ENCODE measurements at regions not wholly inside any gene's neighbourhood (a gene's known extent, or its start where the extent isn't known, plus 50 kb on each side); places are given as distances from the start of the nearest gene placed in this dataset.

DNA sequence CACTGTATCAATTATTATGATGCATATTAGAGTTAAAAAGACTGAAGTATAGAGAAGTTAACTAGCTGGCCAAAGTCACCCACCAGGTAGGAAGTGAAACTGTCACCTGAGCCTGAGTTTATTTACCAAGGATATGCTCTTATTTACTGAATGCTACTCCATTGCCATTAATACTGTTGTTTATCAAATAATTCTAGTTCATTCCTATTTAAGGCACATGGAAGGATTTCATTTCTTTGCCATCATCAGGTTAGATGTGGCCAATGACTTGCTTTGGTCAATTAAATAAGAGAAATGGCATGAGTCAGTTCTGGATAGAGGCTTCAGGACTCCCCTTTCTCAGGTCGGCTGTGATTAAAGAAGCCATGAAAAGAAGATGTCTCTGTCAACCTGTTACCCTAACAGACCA, 169.6 kb downstream of the KCNJ2 start:
- H3K4me1 ChIP-seq: peaks cover 0 to 9% (median 0%) of the 10 kb centered on the region in 9 donors
- no peaks in the 10 kb centered on the region for H3K9me3 ChIP-seq
- intact Hi-C loops (cut with DNase I): no loop called here
- no peak overlapping the region for H3K27ac ChIP-seq
- H3K27me3 ChIP-seq: no peaks in the 10 kb centered on the region
- ATAC-seq (no peak), DNase-seq (no peak)
- no peak overlapping the region for H3K4me3 ChIP-seq
- no peaks in the 10 kb centered on the region for H3K36me3 ChIP-seq
- TF ChIP-seq, protein P1, sequence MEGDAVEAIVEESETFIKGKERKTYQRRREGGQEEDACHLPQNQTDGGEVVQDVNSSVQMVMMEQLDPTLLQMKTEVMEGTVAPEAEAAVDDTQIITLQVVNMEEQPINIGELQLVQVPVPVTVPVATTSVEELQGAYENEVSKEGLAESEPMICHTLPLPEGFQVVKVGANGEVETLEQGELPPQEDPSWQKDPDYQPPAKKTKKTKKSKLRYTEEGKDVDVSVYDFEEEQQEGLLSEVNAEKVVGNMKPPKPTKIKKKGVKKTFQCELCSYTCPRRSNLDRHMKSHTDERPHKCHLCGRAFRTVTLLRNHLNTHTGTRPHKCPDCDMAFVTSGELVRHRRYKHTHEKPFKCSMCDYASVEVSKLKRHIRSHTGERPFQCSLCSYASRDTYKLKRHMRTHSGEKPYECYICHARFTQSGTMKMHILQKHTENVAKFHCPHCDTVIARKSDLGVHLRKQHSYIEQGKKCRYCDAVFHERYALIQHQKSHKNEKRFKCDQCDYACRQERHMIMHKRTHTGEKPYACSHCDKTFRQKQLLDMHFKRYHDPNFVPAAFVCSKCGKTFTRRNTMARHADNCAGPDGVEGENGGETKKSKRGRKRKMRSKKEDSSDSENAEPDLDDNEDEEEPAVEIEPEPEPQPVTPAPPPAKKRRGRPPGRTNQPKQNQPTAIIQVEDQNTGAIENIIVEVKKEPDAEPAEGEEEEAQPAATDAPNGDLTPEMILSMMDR (IDR thresholded peaks at IDR 0.05): no peak
- 93 to 94% methylated on average over 1 of the region's 1 CpG for WGBS, 2 donors

- 82 to 90% methylated on average over 5 of the region's 5 CpGs for WGBS, 2 donors
- no peak overlapping the region for H3K4me3 ChIP-seq
- ATAC-seq: no peak
- H3K9me3 ChIP-seq: no peaks in the 10 kb centered on the region
- no peaks in the 10 kb centered on the region for H3K36me3 ChIP-seq
- TF ChIP-seq, protein P1 (IDR thresholded peaks at IDR 0.05): no peak
- intact Hi-C loops (cut with DNase I): no loop called here
- H3K27me3 ChIP-seq: no peaks in the 10 kb centered on the region
- no peak for DNase-seq
- H3K4me1 ChIP-seq: peaks cover 0 to 17% (median 3%) of the 10 kb centered on the region in 9 donors
- no peak overlapping the region for H3K27ac ChIP-seq
Measured at GRCh38 chr17:70343114-70343513, 173.8 kb downstream of the KCNJ2 start.

- Histone ChIP-seq H3K4me3 (peak overlapping the region in 7 of 10 donors; percentile 2 to 43 (median 31)), H3K27me3 (no peaks in the 10 kb centered on the region), H3K4me1 (peaks cover 0 to 17% (median 3%) of the 10 kb centered on the region in 9 donors), H3K36me3 (no peaks in the 10 kb centered on the region), H3K9me3 (no peaks in the 10 kb centered on the region), H3K27ac (peak overlapping the region in 1 of 10 donors; percentile 70)
- ATAC-seq: no peak
- intact Hi-C loops (cut with DNase I): no loop called here
- WGBS, 2 donors: 27 to 54% methylated on average over 6 of the region's 6 CpGs
- no peak for DNase-seq
- TF ChIP-seq, protein P1 (IDR thresholded peaks at IDR 0.05): no peak
Measured at GRCh38 chr17:70344386-70345060, 175.2 kb downstream of the KCNJ2 start.

- Histone ChIP-seq H3K27me3 (no peaks in the 10 kb centered on the region), H3K27ac (peak overlapping the region in 1 of 10 donors; percentile 70), H3K9me3 (no peaks in the 10 kb centered on the region), H3K36me3 (no peaks in the 10 kb centered on the region), H3K4me3 (no peak overlapping the region), H3K4me1 (peaks cover 0 to 17% (median 3%) of the 10 kb centered on the region in 9 donors)
- intact Hi-C loops (cut with DNase I): no loop called here
- ATAC-seq: no peak
- TF ChIP-seq, protein P1 (IDR thresholded peaks at IDR 0.05): no peak
- WGBS, 2 donors: 72 to 80% methylated on average over 2 of the region's 2 CpGs
- no peak for DNase-seq
Measured at GRCh38 chr17:70345061-70345460, 175.7 kb downstream of the KCNJ2 start.
